Testis (tissue), 2 donors: ENCODE measurements at regions not wholly inside any gene's neighbourhood (a gene's known extent, or its start where the extent isn't known, plus 50 kb on each side); places are given as distances from the start of the nearest gene placed in this dataset.
"Not testable (repeated sequence)": the region's sequence is repeated elsewhere in the genome, so short reads cannot be mapped to it uniquely, and the experiment has no call there.

ENCODE experiments used
- POLR2A ChIP-seq: fragments of 450-650 bp; IDR thresholded peaks from one replicate; pipeline ENCODE4 v1.6.1; 2017; ENCODE audit warnings: antibody characterized with exemption, mild to moderate bottlenecking, moderate library complexity
- TF ChIP-seq, protein P1 (sequence below), 3 experiments: fragments of 450-650 bp in 2 of 3; fragments of 200-600 bp in 1 of 3; sonication (generic) in 1 of 3; IDR thresholded peaks; one replicate each; pipeline ENCODE4 v1.5.1; 2016 to 2019; ENCODE audit warnings: antibody characterized with exemption in 3 of 3, mild to moderate bottlenecking in 2 of 3, moderate library complexity in 1 of 3

DNA sequence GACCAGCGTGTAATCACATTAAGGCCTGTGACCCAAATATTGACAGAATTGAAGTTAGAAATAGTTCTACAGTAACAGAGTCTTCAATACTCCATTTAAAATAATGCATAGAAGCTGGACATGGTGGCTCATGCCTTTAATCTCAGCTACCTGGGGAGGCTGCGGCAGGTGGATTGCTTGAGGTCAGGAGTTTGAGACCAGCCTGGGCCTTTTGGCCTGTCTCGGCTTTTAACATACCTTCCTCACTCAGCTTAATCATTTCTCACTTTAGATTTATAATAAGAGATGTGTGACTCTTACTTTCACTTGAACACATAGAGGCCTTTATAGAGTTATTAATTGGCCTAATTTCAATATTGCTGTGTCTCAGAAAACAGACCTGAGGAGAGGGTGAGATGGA is 454.9 kb downstream of the SPATA31A1 start:
- TF ChIP-seq, protein P1, sequence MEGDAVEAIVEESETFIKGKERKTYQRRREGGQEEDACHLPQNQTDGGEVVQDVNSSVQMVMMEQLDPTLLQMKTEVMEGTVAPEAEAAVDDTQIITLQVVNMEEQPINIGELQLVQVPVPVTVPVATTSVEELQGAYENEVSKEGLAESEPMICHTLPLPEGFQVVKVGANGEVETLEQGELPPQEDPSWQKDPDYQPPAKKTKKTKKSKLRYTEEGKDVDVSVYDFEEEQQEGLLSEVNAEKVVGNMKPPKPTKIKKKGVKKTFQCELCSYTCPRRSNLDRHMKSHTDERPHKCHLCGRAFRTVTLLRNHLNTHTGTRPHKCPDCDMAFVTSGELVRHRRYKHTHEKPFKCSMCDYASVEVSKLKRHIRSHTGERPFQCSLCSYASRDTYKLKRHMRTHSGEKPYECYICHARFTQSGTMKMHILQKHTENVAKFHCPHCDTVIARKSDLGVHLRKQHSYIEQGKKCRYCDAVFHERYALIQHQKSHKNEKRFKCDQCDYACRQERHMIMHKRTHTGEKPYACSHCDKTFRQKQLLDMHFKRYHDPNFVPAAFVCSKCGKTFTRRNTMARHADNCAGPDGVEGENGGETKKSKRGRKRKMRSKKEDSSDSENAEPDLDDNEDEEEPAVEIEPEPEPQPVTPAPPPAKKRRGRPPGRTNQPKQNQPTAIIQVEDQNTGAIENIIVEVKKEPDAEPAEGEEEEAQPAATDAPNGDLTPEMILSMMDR (IDR thresholded peaks at IDR 0.05): not testable (repeated sequence)
- not testable (repeated sequence) for TF ChIP-seq POLR2A
